HPDE6-E6E7 (cell line): ENCODE measurements at regions not wholly inside any gene's neighbourhood (a gene's known extent, or its start where the extent isn't known, plus 50 kb on each side); places are given as distances from the start of the nearest gene placed in this dataset.

Source experiments
- DNase-seq: peaks from one replicate; pipeline ENCODE4 v3.0.0; 2011; ENCODE audit warnings: missing footprints; ENCODE audit errors: extremely low spot score

DNA sequence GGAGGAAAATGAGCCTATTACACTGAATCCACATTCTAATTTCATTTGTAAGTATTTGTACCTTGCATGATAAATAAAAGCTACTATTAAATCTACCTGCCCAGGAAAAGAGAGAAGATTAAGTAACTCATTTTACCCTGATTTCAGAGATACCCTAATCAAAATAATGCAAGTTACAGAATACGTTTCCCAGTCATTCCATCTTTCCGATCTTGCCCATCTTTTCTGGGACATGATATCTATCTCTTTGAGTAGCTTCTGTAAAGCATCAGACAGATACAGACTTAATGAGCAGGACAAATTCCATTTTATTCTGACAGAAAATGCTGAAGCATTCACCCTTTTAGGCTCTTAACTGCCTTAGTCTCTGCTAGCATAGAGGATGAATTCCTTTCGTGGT lies 56.6 kb downstream of the SPRY2 start:
- no peak for DNase-seq

DNA sequence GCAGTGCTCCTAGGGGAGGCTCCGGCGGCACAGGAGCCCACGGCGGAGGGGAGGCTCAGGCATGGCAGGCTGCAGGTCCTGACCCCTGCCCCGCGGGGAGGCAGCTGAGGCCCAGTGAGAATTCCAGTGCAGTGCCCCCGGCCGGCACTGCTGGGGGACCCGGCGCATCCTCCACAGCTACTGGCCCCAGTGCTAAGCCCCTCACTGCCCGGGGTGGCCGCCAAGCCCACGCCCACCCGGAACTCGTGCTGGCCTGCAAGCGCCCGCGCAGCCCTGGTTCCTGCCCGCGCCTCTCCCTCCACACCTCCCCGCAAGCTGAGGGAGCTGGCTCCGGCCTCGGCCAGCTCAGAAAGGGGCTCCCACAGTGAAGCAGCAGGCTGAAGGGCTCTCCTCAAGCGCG lies 62.2 kb downstream of the SPRY2 start:
- no peak for DNase-seq

DNA sequence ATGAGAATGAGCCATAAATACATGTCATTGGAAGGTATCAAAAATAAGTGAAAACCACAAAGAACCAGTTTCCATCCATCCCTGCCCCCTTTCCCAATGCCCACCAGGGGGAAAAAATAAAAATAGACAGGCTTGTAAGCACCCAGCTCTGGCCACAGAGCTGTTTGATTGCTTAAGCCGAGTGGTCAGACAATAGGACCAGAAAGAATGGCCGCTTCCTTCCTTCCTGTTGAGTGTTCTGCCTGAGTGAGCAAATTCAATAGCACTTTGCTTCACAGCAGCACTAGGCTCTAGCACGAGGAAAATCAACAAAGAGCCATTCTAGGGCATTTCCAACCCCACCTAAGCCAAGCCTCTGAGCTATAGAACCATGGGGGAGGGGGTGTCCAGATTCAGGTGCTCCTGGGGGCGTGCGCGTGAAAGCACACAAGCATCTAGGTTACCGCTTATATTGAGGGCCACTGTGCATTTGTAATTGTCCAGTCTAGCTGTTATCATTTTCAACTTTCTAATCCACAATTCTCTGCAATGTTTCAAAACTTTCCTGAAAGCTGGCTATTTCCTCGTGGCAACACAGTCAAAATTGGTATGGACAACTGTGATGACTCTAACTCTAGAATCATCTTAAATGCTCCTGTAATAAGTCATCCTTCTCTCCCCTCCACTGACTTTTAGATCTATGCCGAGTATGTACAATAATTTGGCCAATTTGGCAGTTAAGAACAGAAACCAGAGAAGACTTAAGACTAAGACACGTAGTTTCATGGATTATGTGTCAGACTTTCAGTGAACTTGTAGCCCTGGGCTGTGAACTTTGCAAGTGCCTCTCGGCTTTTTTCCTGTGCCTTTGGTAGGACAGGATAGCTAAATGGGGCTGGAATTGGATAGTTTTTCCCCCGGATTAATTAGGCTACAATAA lies 64.3 kb downstream of the SPRY2 start:
- no peak for DNase-seq

DNA sequence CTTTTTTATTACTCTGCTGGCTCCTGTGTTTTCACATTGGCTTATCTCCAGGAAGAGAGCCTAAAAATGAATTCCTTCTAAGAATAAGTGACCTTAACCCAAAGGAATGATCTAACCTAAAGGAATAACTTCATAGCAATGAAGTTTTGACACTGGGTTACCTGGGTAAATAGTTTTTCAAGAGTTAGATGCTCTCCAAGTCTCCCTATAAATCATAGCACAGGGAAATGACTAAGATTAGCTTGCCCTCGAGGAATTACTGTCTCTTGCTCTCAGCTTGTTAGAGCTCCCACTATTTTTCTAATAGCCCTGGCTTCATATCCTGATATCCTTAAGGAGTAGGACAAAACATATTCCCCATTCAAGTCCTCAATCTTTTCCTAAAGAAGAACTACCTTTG lies 66.3 kb downstream of the SPRY2 start:
- DNase-seq = no peak

DNA sequence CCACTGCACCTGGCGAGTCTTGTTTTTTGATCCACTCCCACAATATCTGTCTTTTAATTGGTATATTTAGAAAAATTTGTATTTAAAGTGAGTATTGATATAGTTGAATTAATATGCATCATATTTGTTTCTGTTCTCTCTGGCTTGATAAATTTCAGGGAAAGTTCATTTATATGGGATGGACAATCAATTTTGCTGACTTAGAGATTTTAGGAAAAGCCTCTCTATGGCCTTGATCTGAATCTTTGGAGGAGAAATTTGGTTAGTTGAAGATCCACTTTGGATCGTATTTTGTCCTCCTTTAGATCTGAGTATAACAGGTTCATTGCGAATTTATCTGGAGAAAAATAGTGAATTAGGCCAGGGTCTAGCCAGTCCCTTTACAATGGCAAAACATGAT lies 67.2 kb downstream of the SPRY2 start:
- no peak for DNase-seq

DNA sequence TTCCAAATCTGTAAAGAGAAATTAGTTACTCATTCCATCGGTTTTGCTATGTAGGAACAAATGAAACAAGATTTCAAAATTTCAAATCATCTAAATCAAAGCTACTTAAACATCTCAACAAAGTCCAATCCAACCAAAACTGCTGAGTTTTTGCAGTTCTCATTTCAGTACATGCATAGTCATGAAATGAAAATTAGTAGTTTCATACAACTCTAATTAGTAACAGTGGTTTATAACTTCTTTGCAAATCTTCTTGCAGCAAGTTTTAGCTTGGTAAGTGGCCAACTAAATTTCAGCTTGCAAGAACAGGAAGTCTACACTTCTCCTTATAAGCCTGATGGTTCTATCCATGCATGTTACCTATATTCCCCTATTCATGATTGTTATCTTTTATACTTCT lies 75.6 kb downstream of the SPRY2 start:
- DNase-seq = no peak

DNA sequence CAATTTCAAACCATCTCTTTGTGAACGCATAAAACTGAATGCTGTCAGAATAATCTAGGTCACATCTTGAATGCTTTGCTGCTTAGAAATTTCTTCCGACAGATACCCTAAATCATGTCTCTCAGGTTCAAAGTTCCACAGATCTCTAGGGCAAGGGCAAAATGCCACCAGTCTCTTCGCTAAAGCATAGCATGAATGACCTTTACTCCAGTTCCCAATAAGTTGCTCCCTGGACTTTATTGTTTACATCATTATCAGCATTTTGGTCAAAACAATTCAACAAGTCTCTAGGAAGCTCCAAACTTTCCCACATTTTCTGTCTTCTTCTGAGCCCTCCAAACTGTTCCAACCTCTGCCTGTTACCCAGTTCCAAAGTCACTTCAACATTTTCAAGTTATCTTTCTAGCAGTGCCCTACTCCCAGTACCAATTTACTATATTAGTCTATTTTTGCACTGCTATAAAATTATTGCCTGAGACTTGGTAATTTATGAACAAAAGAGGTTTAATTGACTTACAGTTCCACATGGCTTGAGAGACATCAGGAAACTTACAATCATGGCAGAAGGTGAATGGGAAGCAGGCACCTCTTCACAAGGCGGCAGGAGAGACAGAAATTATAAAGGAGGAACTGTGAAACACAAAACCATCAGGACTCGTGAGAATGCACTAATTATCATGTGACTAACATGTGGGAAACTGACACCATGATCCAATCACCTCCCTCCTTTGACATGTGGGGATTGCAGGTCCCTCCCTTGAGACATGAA lies 77.0 kb downstream of the SPRY2 start:
- DNase-seq = no peak

DNA sequence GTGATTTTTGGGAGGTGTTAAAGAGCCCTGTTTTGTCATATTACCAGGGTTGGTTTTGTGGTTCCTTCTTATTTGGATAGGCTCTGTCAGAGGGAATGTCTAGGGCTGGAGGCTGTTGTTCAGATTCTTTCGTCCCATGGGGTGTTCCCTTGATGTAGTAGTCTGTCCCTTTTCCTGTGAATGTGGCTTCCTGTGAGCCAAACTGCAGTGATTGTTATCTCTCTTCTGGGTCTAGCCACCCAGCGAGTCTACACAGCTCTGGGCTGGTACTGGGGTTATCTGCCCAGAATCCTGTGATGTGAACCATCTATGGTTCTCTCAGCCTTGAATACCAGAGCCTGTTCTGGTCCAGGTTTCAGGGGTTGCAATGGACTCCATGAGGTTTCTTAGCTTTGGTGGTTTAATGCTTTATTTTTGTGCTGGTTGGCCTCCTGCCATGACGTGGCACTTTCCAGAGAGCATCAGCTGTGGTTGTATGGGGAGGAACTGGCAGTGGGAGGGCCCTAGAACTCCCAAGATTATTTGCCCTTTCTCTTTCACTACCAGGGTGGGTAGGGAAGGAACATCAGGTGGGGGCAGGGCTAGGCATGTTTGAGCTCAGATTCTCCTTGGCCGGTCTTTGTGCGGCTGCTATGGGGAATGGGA lies 78.8 kb downstream of the SPRY2 start:
- DNase-seq = no peak

DNA sequence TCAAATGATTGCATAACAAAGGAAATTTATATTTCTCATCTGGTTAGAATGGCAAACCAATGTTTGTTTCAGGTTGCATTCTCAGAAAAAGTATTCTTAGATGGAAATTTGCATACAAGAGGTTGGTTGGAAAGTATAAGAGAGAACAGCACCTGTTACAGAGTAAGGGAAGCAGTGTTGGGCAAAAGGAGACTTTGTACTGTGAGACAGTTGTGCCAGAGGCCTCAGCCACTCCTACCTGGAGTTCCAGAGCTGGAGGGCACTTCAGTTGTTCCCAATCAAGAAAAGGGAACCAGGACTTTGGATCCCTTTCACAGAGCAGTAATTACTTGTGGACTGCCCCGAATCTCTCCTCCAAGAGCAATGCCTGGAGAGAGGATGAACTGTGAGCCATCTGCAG lies 81.8 kb downstream of the SPRY2 start:
- no peak for DNase-seq

DNA sequence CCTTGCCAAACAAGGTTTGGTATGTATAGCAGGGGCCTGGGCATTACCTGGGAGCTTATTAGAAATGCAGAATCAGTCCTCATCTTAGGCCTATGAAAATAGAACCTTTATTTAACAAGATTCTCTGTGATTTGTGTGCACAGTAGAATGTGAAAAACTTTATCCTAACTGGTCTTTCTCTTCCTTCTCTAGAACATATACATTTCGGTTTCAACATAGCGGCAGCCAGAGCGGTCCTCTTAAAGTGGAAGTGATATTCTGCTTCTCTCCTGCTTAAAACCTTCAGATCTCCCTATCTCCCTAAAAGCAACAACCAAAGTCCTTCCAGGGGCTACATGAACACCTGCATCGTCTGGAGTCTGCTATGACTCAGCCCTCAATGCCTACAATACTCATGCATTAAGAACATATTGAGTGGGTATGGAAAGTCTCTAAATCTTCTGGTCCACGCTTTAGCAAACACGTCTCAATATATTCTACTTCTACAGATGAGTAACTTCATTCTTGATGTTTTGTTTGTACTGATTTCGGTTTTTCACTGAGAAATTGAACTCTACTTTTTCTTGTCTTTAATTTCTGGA lies 84.5 kb downstream of the SPRY2 start:
- no peak for DNase-seq

DNA sequence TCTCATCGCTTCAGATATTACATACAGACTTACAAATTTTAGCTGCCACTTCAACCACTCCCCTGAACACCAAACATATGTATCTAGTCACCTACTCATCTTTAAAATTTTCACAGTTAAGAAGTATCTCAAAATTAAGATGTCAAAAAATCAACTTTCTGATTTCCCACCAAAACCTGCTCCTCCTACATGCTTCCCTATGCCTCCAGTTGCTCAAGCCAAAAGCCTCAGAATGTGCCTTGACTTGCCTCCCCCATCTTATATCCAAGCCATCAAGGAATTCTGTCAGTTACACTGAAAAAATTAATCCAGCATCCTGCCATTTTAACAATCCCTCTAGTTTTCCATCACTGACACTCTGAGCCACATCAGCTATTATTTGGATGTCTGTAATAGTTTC lies 85.0 kb downstream of the SPRY2 start:
- no peak for DNase-seq

DNA sequence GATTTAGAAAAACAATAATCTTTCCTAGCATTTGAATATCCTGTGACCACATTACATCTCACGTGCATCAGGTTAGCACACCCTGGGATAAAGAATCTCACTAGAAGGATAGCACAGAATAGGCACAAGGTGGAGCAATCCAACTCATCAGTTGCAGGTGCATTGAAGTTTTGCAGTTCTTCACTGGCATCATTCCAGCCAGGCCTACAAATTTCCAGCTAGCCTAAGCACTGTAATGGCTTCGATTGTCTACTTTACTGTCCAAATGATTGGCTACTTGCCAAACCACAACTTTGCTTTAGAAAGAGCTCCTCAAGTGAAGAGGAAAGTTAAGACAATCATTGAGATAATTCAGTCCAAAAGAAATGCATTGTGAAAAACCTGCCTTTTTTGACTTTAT lies 89.5 kb downstream of the SPRY2 start:
- no peak for DNase-seq

DNA sequence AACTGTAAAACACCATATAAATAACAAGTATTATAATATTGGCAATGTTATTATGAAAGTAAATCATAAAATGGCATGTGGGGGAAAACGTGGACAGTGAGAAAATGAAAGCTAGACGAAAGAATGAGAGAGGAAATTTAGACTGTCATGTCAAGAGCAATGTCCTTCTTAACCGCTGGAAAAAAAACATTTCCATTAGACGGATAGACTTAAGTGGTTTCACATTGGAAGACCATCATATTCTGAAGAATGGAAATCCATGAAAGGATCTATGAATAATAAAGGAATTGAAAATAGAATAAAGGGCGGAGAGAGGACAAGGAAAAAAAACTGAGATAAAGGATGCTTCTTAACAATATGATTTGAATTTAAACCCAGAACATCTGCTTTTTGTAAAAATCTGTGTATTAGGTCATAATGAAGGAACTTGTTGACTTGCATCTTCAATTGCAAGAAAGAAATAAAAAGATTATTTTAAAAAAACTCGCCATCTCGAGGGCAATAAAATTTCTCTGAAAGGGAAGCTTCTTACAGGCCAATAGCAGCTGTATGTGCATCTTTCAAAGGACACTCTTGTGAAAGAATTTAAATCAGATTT lies 90.6 kb downstream of the SPRY2 start:
- DNase-seq = no peak

DNA sequence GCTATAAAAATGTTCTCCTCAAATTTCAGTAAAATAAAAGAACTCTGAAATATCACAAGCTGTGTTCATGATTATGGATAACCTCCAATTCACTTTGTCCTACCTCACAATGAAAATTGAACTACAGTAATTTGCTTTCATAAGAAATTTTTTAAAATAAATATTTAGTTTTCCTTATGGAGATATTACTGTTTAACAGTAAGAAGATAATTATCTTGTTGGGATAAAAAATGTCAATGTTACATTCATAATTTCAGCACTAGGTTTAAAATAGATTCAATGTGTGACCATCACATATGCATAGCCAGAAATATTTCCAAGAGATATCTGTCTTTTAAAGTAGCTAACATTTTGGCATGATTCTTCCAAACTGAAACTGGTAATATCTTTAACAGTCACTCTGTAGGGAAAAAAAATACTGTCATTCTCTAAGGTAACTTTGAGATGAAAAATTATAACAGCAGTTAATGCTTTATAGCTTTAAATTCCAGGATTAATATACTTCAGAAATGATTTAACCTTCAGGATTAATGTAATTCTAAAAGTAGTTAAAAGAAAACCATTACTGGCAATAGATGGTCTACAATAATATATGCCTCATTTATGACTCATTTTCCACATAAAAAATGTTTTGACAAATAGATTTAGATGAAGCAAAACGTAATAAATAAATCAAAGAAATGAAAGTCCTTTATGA lies 91.3 kb downstream of the SPRY2 start:
- DNase-seq = no peak

DNA sequence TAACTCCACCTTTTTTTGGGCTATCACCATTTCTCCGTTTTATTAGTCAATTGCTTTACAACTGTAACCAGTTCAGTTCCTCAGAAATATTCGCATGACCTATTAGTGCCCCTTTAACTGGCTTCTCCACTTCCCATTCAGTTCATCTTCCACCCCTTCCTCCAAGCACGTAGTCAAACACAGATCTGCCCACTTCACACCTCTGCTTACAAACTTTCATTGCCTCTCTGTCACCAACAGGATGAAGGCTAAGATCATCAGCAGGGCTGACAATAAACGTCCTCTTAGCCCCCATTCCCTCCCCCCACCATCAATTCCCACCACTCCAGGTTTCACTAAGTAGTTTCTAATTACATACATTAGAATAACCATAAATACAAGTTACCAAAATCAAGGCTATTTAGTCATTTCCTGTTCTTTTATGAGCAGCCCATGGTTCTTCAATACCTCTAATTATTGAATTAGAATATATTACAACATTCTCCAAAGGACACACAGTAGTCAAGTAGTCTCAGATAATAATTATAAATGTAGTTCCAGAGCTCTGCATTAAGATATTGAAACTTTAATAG lies 95.7 kb downstream of the SPRY2 start:
- no peak for DNase-seq

DNA sequence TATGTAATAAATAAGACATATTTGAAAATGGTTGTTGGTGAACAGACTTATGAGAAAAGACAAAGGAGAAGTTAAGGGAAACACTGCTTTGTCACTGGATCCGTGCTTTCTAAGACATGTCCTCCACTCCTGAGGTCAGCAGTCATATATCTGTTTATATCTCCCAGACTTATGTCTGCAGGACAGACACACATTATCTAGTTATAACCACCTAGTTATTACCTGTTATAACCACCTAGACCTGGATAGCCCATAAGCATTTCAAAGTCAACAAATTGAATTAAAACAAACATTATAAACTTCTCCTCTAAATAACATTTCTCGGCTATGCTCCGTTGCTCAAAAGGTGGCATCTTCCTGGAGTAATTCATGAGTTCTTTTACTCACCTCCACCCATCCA lies 96.4 kb downstream of the SPRY2 start:
- DNase-seq = no peak

DNA sequence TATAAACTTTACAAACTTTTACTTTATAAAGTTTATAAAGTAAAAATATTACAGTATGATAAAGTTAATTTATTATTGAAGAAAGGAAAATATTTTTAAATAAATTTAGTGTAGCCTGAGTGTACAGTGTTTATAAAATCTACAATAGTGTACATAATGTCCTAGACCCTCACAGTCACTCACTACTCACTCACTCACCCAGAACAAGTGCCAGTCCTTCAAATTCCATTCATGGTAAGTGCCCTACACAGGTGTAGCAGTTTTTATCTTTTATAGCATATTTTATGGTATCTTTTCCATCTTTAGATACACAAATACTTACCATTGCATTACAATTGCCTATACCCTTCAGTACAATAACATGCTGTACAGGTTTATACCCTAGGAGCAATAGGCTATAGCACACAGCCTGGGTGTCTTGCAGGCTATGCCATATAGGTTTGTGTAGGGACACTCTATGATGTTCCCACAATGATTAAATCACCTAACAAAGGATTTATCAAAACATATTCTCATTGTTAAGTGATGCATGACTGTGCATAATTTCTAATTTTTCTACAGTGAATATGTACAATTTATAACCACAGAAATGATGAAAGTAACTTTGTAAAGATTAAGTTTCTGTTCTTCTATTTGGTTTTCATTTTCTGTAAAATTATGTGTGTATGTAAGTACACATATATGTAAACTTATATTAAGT lies 98.0 kb downstream of the SPRY2 start:
- no peak for DNase-seq

DNA sequence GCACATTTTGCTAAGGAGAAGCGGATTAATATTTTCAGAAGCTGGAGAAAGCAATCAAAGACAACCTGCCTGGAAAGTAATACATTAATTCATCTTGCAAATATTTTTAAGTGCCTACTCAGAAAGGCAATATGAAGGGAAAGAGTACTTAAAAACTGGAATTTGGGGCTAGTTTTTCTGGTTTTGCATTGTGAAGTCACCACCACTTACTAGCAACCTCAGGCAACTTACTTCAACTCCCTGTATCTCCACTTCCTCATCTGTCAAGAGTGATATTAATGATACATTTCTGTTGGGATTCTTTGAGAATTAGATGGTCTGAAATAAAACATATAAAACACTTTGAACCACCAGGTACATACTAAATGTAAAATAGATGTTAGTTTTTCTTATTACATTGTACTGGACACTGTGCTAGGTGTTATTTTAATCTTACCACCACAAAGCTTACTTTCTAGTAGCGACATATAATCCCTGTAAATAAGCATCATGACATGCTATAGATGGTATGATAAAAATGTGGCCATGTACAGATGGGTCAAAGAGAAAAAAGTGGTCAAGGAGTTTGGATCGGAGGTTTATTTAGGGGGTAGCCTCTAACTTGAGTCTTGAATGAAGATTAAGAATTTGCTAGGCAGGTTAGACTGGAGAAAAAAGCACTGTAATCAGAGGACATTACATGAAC lies 101.2 kb downstream of the SPRY2 start:
- no peak for DNase-seq

DNA sequence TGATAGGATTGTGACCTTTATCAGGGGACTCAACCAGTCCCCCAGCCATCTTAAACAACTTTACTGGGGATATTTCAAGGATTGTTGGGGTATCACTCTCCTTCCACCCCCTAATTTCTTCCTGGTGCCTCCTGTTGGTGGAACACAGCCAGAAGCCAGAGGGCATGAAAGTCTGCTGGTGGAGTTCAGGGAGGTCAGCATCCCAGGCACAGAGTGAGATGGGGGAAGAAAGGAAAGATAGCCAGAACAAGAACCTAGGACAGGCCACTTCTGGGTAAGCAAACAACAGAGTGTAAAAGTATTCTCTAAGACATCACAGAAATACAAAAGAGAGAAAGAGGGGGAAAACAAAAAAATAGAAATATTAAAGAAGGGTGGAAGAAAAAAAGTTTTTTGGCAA lies 101.8 kb downstream of the SPRY2 start:
- DNase-seq = no peak

DNA sequence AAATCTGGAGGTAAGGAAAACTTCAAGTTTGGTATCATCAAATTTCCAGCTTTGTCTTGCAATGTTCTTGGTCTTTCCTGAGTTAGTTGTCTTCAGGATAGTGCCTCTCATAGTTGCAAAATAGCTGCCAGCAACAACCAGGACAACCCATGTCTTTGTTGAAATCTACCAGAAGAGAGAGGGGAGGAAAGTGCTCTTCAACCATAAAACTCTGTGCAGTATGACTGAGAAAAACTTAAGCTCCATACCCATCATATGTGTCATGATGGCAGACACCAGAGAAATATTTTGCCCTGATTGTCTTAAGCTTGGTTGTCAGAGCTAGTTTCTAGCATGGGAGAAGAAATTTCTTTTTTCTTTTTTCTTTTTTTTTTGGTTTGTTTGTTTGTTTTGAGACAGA lies 103.3 kb downstream of the SPRY2 start:
- DNase-seq = no peak
